ENCODE measurements at regions not wholly inside any gene's neighbourhood (a gene's known extent, or its start where the extent isn't known, plus 50 kb on each side); places are given as distances from the start of the nearest gene placed in this dataset.
A peak's percentile ranks its signal among the peaks of the same experiment; 100 is the strongest.

GRCh38 chr22:19629720-19630419 lies 84.4 kb upstream of the SEPTIN5 start:
- no peaks in the 10 kb centered on the region for H3K27me3 ChIP-seq (ENCODE audit: insufficient read depth, low read length)
- no peak overlapping the region for H2AFZ ChIP-seq (ENCODE audit: low read depth, low read length, poor library complexity, severe bottlenecking)
- RAD21 ChIA-PET (ENCODE audit: low non-redundant PET in 1 of 2, low total read pairs in 2 of 2, uncharacterized antibody in 2 of 2, unreplicated experiment in 2 of 2): interaction anchor here (0.8 to 1.3 kb wide), 10 partner anchors 115 to 679 kb away, joined by 3 to 7 read pairs (median 4); partner anchors contain the start of genes SLC25A1 (in 2 of the 2), CDC45 (in 1 of the 2) and ESS2 (in 1 of the 2)
- no peaks in the 10 kb centered on the region for H4K20me1 ChIP-seq (ENCODE audit: insufficient read depth)
- H3K9ac ChIP-seq (ENCODE audit: low read length): no peak overlapping the region
- intact Hi-C loops (cut with micrococcal nuclease): loop anchor here (1.0 to 5.0 kb wide), 5 partner anchors 133 to 486 kb away; partner anchors contain the start of genes CDC45, ESS2 and UFD1
- no peak overlapping the region for H3K4me2 ChIP-seq (ENCODE audit: low read length)
- H3K9me2 ChIP-seq (ENCODE audit: insufficient read depth): no peaks in the 10 kb centered on the region
- no peak overlapping the region for H3K27ac ChIP-seq (ENCODE audit: low read depth, low read length)
- peak; percentile 93 for ATAC-seq
- no peaks in the 10 kb centered on the region for H3K9me3 ChIP-seq (ENCODE audit: control insufficient read depth in 1 of 2, insufficient read depth in 1 of 2, low read depth in 1 of 2, low read length in 2 of 2)
- POLR2A ChIA-PET: interaction anchor here (0.8 to 1.1 kb wide), 3 partner anchors 150 to 582 kb away, joined by 3 read pairs; partner anchors contain the start of genes CDC45, ESS2 and UFD1
- peak; percentile 83 to 97 (median 95) for TF ChIP-seq CTCF (IDR thresholded peaks at IDR 0.05 in 2 of 3, conservative IDR thresholded peaks at IDR 0.05 in 1 of 3; ENCODE audit: borderline replicate concordance in 1 of 3, insufficient read depth in 1 of 3, low read depth in 2 of 3, low read length in 2 of 3)
- TF ChIP-seq, protein P1, sequence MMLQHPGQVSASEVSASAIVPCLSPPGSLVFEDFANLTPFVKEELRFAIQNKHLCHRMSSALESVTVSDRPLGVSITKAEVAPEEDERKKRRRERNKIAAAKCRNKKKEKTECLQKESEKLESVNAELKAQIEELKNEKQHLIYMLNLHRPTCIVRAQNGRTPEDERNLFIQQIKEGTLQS (IDR thresholded peaks at IDR 0.05): no peak
- peak; percentile 92 for TF ChIP-seq RAD21 (IDR thresholded peaks at IDR 0.05; ENCODE audit: low read depth)
- peak; percentile 68 for DNase-seq (ENCODE audit: low read depth, low spot score)
- CTCF ChIA-PET: interaction anchor here (0.6 to 2.3 kb wide), 28 partner anchors 10 to 594 kb away, joined by 3 to 26 read pairs (median 4); partner anchors contain the start of genes CDC45, DGCR2, ESS2 and SLC25A1
- H3K36me3 ChIP-seq (ENCODE audit: control insufficient read depth in 1 of 2, insufficient read depth in 2 of 2, low read length in 2 of 2): no peaks in the 10 kb centered on the region
- H3K4me3 ChIP-seq (replicated peaks in 1 of 2; ENCODE audit: low read depth in 1 of 2, low read length in 2 of 2): no peak overlapping the region
- no TSS peak for BruUV-seq (replicated peaks)
- H3K4me1 ChIP-seq (ENCODE audit: control insufficient read depth in 1 of 2, insufficient read depth in 2 of 2, low read length in 2 of 2): peaks cover 4 to 6% of the 10 kb centered on the region in 2 experiments; a peak in 2 of 4 replicates
- no peaks in the 10 kb centered on the region for H3K79me2 ChIP-seq (ENCODE audit: insufficient read depth, low read length)
